22Rv1 (cell line): ENCODE measurements at regions not wholly inside any gene's neighbourhood (a gene's known extent, or its start where the extent isn't known, plus 50 kb on each side); places are given as distances from the start of the nearest gene placed in this dataset.

ENCODE experiments used
- ZFX ChIP-seq: fragments of 450-650 bp; IDR thresholded peaks from 2 replicates; pipeline ENCODE4 v1.6.1; 2017; ENCODE audit warnings: antibody characterized with exemption, borderline replicate concordance
- TF ChIP-seq, protein P1 (sequence below): fragments of 450-650 bp; IDR thresholded peaks from 2 replicates; pipeline ENCODE4 v1.5.1; 2017; ENCODE audit warnings: mild to moderate bottlenecking

DNA sequence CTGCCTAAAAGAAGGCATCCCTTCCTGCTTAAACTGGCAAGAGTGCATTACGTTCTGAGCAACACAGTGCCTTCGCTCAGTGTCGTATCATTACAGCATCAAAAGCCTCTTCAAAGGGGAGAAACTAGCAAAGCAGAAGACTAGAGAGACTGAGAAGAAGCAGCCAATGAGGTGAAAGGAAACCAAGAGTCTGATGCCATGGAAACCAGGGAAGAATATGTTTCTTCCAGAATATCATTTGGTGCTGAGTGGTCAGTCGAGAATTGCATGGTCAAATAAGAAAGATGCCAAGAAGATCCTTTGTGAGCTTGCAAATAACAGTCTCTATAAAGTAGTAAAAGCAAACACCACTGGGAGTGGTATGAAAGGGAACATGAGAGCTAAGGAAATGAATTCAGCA is 312.1 kb upstream of the CHST9 start:
- TF ChIP-seq, protein P1, sequence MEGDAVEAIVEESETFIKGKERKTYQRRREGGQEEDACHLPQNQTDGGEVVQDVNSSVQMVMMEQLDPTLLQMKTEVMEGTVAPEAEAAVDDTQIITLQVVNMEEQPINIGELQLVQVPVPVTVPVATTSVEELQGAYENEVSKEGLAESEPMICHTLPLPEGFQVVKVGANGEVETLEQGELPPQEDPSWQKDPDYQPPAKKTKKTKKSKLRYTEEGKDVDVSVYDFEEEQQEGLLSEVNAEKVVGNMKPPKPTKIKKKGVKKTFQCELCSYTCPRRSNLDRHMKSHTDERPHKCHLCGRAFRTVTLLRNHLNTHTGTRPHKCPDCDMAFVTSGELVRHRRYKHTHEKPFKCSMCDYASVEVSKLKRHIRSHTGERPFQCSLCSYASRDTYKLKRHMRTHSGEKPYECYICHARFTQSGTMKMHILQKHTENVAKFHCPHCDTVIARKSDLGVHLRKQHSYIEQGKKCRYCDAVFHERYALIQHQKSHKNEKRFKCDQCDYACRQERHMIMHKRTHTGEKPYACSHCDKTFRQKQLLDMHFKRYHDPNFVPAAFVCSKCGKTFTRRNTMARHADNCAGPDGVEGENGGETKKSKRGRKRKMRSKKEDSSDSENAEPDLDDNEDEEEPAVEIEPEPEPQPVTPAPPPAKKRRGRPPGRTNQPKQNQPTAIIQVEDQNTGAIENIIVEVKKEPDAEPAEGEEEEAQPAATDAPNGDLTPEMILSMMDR, result no peak
- TF ChIP-seq ZFX, result no peak
